ENCODE measurements at regions not wholly inside any gene's neighbourhood (a gene's known extent, or its start where the extent isn't known, plus 50 kb on each side); places are given as distances from the start of the nearest gene placed in this dataset.

DNA sequence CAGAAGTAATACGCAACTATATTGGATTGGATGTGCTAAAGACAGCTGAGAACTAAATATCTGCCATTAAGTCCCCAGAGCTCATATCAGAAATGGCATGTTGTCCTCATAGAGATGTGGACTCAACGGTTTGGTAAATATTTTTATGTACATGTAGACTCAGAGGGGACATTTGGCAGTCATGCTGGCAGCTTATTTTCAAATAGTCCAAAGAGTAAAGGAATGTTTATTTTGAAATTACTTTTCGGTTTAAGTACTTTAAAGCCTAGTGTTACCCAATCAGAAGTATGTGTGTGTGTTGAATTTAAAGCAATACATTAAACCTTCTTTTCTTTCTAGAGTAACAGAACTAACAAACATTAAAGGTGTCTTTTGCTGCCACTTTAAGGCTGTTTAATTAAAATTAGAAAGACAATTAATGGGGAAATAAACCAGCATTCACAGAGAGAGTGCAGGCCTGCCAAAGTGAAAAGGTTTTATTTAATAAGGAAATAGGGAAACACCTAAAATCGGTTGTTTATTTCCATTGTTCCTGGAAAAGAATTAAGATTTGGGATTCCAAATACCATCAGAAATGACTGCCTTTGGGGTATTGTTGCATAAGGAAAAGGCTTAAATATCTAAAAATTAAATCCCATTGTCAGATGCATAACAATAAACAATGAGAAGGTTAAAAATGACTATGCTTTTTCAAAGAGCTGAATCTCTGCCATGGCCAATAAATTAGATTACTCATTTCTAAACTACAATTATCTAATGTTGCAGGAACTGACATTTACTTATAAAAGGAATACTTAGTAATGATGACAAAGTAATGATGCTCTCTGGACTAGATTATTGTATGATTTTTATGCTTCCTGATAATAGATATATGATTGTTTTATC is 113.4 kb upstream of the AHR start:
- no peak for DNase-seq

DNA sequence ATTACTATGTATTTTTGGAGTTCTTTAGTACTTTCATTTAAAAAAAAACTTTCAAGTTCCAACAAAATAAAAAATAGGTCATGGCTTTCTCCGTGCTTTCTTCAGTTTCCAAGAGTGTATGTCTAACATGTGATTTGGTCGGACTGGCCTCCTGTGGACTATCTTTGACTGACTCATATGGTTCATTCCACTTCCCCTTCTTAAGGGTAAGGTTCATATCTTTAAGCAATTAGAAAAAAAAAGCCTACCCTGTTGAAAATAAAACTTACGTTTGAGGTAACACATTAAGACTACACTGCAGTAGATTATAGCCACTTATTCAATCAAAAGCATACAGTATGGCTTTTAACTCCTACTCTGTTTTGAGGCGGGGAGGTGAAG is 112.8 kb upstream of the AHR start:
- no peak for DNase-seq

DNA sequence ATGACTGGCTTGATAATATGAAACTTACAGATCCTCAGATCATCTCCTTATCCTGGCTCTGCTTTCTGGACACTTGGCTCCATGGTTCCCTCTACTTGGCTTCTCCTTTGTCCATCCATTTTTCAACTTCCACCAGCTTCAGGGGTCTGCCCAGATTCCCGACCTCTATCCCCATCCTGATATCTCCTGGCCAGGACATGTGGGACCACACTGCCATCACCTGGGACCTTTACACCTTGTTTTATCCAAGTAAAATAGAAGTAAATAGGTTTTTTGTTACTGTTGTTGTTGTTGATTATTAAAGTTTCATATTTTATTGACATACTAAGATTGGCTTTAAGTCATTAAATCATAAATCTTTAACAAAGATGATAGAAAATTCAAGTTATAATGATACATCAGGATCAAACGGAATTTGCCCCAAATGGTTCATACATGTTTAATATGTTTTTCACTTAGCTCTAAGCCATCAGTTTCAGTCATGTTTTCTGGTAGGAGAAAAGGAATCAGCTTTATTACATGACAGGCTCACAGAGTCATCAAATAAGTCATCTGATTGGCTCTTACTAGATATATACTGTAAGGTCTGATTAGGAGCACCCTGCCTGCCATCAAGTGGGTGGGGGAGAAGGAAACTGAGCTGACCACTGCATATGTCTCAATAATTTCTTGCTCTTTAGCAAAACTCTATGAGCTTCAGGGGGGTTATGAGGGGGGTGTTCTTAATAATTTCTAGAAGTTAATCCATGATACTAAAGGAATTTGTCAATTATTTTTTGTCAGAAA is 111.5 kb upstream of the AHR start:
- no peak for DNase-seq

DNA sequence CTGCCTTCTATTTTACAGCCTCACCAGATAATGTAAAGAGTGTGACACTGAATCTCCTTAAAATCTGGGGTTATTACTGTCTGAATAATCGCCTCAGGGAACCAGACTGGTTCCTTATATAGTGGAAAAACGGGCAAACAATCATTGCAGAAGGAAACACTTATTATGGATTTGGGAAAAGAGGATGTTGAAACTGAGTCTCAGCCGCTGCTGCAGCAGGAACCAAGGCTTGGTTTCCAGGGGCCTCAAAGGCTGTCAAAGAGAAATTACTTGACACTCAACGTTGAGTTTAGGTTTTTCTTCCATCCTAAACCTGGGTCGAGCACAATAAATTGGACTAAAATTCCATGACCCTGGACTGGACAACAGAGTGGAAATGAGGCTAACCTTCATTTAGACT is 103.8 kb upstream of the AHR start:
- DNase-seq, result no peak

DNA sequence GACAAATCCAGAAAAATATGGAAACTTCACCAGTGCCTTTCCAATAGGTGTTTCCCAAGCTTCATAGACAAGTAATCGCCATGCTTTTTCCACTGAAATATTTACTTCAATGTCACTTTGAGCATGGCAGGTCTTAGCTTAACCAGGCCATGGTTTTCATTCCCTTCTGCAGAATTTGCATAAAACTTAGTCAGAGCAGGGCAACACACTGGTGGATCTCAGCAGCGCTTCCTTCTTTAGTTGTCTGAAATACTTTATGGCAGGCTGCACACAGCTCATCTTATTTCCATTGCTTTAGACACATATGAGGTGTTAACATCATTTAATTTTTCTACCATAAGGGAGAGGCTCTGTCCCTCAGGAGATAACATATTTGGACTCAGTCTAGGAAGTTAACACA is 102.9 kb upstream of the AHR start:
- DNase-seq, result no peak

DNA sequence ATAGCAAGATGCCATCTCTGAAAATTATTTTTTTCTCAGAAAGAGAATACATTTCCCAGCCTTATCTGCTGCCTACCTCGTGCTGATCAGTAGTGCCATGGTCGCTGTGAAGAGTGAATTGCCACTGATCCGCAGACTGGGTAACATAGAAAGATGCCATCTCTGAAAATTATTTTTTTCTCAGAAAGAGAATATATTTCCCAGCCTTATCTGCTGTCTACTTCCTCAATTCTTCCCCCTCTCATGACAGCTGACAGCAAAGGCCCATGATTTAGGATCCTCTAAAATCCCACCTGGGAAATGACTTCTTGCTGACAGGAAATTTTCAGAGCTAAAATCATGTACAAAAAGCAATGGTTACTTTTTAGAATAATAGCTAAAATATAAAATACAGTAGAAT is 92.5 kb upstream of the AHR start:
- no peak for DNase-seq

DNA sequence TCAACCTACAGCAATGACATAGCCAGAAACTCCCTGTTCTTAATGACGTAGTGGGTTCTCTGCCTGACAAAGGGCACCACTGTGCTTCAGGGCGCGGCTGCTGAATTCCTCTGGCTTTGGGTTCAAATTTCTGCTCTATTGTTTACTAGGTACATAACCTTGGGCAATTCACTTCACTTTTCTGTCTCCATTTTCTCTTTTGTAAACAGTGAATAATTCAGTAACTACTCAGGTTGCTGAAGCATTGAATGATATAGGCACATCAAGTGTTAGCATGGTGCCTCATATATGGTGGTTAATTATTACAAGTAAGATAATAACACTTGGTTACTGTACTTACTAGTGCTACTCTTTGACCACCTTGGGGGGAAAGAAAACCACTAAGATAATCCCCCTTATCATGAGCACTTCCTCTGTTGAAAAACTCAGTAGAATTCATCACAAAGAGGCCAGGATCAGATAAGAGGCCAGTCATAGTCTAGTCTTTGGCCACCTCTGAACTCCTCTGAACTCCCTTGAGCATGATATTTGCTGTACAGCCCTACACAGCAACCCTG is 92.0 kb upstream of the AHR start:
- peak; percentile 40 for DNase-seq

DNA sequence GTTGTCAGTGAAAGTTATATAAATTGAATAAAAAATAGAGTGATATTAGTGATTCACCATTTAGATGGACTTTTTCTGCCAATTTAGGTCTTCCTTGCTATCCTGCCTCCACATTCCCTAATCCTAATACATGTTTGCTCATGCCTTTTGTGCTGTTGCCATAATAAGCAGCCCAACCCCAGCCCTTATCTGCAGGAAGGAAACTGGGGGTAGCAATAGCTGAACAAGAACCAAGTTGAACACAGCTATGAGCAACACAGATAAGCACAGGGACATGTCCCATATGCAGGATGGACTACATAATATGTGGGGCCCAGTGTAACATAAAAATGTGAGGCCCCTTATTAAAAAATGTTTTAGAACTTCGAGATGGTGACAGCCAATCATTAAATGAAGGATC is 91.2 kb upstream of the AHR start:
- no peak for DNase-seq

DNA sequence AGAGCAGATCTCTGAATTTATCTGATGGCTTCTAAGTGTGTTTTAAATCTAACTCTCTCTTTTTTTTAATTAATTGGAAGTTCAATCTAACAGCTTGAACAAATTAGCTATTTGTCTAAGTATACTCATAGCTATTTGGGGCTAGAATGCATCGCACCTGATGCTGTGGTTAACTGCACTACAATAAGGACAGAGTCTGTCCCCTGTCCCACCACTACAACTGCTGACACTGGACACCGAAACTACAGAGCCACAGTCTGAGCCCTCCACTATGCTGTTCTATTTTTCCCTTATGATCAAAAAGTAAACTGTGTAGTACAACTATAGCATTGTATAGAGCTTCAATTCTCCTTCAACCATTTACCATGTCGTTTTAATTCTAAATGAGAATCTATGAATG is 89.4 kb upstream of the AHR start:
- DNase-seq, result no peak

DNA sequence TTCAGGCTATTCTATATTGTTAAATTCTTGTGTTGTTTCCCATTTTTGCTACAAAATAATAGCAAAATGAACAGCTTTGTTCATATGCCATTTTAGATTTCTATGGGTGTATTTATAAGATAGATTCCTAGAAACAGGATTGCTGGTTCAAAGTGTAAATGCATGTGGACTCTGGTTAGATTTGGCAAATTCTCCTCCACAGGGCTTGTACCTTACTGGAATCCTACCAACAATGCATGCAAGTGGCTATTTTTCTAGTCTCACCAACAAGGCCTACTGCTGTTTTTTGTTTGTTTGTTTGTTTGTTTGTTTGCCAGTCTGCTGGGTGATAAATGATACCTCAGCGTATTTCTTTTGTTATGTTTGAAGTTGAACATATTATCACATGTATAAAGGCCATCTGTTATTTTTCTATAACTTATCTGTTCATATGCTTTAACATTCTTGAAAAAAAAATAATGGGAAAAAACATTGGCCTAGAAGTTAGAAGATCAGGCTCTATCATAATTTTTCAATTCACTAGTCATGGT is 87.1 kb upstream of the AHR start:
- DNase-seq, result no peak

DNA sequence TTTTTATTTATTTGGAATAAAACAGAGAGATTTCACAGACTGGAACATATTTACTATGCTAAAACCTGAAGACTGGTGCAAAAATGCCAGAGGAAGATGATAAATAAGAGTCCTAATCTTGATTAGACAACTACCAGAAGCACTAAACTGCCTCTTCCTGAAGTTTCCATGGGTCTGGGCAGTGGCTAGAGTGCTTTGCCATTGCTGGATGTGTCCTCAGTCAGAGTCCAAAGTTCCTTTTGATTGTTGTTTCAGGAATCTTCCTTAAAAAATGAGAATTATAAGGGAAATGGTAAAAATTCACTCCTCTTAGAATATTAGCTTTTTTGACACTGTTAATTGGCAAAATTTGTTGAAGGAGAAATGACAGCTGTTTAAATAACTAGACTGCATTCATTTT is 86.3 kb upstream of the AHR start:
- no peak for DNase-seq

DNA sequence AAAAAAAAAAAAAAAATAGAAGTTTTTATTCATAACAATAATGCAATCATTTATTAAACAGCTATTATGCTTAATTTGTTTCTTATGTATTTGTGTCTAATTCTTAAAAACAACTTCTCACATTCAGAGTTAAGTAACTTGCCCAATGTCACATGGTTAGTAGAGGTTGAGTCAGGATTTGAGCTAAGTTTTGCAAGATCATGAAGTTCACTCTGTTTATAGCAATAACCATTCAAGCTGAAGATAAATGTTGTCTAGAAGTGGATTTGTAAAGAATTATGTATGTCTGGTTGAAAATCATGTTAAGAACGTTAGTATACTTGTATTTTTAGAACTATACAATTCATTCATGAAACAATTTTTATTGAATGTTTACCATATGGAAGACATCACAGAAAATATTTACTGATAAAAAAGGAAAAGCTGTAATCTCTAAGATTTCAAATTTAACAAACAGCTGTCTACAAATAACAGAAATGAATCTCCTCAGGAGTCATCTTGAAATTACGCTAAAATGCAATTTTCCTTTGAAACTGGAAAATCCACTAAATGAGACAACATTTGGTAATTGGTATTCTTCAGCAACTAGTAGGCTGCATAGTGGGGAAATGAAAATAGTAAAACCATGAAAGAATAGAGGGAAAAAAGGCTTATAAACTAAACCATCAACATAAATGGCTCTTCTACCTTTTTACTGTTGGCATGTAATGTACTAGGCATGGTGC is 70.5 kb upstream of the AHR start:
- DNase-seq, result no peak

DNA sequence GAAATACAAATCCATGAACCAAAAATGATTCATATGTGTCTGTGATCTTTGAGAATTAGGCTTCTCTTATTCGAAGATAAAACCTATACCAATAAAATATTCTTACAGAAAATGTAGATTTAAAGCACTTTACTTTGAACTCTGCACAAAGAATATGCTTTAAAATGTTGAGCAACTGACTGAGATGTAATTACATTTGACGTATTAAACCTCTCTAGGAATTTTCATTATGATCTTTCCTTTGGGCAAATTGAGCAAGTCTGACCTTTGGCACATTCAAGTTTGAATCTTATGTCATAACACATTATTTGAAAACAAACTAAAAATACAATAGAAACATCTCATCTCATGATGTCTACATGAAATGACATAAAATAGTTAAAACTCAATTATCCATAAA is 69.2 kb upstream of the AHR start:
- no peak for DNase-seq

DNA sequence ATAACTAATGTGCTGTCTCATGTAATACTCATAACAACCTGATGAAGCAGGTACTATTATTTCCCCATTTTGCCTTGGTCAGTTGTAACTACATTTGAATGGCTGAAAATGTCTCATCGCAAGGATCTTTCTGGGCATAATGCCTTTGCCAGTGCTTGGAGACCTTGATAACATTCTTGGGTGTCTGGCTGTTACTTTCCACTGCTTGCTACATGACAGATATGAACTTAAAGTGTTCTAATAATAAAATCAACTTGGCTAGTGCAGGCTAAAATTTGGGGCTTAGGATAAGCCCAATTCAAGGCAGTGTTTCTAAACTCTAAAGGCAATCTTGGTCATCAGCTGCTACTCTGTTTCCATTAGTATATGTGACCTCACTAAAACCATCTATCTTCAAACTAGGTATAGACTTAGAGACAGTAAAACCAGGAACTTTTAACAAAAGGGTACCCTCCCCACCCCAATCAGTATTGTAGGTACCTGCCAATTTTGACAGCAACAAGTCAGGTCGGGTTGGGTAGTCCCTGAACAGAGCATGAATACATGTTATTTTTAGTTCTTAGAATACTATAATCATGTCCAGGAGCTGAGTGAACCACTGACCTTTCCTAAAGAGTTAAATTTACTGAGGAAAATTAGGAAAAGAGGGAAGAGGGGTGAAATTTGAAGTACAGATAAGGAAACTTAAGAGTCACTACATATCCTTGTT is 68.2 kb upstream of the AHR start:
- DNase-seq, result no peak

DNA sequence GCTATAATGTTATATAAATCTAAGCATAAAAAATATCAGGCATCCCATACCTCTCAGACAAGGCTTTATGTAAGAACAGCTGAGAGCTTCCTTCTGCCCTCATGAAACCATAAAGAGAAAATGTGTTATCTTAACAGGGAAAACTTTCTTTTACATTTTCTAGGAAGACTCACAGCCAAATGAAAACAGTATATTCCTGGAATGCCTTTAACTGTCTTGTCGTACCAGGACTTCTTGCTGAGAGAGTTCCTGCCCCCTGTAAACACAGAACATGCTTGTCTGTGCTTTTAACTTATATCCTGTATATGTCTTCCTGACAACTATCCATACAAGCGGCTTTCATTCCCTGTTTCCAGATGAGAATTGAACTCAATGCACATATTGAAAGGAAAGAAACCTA is 64.8 kb upstream of the AHR start:
- DNase-seq, result no peak

DNA sequence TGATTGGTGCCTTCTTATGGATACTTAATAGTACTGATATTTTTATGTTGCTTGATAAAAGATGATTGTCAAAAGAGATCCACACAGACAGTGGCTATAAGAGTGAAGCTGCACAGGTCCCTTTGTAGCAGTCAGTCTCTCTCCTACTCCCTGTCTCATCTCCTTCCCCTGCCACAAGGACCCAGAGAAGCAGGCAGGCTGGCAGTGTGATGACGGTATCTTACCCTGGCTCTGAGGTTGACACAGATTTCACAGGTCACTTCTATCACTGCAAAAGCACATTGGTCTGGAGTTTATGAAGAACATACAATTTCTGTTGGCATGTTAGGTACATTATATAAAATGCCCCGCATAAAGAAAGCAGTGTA is 64.4 kb upstream of the AHR start:
- DNase-seq, result no peak

DNA sequence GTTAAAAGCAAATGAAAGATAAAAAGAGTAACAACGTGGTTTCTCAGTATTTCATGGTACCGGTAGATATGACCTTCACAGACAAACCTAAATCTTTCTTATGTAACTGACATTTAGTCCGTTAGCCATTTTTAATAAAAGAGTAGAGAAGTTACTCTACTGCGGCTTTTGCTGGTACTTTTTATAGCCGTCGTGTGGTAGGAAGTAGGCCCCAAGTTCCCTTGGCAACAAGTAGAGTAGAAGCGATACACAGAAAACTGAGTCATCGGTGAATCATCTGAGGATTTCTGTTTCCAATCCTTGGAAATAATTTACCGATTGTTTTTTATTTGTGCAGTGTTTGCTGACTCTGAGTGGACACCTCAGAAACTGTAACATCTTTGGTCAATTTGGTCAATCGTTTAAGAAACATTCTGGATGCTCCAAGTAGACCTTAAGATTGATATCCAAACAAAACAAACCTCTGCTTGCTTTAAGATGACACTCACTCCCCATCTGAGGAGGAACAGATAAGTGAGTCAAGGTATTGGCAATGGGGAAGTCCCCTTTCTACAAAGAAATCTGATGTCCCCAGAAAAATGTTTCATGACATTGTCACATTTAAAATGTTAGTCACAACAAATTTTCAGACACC is 63.9 kb upstream of the AHR start:
- DNase-seq, result no peak

DNA sequence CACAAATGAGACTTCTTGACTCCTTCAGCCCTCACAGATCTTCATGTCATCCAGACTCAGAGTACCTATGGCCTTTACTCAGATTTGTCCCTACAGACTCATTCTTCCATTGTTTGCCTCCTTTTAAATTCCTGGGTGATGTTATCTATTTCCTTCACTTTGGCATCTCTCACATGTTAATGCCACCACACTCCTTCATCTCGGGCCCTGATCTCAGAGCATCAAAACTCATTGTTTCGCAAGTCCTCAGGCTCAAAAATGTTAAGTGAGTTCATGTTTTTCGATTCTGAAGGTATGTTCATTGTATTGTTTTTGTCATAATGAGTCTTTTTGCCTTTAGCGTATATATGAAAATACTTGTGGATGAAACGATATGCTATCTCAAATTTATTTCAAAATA is 62.3 kb upstream of the AHR start:
- no peak for DNase-seq

DNA sequence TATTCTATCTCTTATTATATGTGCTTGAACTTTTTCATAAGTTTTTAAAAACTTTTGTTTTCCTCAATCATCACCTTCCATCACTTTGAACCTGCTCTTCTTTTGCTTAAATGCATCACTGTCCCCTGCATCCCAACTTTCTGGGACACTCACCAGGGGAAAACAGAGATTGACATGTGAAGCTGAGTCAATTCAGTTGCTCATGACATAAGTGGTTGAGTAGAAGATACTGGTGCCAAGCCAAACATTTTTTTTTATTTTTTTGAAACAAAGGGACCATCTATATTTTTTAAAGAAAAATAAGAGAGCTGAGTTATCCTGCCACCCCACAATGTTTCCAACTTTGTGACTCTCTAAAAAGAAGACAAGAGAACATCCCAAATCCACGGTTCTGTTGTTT is 61.8 kb upstream of the AHR start:
- no peak for DNase-seq

DNA sequence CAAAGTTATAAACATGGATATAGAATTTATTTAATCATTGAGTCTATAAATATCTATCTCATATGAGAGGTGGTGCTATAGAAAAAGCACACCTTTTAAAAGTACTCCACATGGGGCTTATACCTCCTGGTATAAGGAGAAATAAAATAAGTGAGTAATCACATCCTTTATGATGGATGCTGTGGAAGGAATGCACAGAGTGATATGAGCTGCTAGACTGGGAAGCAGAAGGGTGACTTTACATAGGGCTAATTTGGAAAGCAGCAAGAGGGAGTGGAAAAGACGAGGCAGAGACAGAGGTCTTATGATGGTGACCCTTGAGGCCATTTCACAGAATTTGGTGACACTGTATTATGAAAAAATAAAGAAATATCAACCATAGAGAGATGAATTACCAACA is 59.4 kb upstream of the AHR start:
- no peak for DNase-seq

DNA sequence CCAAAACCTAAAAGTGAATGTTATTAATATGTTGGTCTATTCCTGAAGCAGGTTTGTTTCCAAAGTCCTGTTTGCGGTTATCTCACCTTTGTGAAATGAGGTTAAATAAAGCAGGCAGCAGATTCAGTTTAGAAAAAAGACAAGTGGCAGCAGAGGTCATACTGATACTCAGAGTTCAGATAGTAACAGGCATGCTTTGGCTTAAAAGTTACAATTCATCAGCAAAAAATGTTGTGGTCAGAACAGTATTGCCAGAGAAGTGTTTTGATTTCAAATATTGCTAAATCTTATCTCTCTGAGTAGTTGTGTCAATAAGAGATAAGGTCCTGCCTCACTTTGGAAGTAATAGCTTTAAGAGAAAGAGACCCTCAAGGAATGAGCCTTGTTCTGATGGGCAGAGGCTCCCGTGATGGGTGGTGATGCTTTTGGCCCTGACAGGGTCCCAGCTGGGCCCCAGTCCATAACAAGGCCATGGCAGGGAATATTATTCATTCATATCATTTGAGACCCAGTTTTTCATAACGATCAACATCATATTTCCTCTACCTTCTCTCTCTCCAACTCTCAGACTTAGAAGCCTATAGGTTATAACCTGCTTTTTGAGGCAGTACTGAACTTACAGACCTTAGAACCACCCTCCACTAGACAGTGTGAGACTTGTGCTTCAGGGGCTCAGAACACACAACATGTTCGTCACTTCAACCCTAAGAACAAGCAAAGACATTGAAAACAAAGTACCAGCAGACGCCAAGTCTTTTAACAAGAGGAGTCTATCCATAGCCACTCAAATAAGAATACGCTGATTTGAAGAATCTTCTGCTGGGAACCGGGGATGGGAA is 58.5 kb upstream of the AHR start:
- no peak for DNase-seq

Data from NCI-H345 (cell line).